ENCODE measurements at regions not wholly inside any gene's neighbourhood (a gene's known extent, or its start where the extent isn't known, plus 50 kb on each side); places are given as distances from the start of the nearest gene placed in this dataset.

DNA sequence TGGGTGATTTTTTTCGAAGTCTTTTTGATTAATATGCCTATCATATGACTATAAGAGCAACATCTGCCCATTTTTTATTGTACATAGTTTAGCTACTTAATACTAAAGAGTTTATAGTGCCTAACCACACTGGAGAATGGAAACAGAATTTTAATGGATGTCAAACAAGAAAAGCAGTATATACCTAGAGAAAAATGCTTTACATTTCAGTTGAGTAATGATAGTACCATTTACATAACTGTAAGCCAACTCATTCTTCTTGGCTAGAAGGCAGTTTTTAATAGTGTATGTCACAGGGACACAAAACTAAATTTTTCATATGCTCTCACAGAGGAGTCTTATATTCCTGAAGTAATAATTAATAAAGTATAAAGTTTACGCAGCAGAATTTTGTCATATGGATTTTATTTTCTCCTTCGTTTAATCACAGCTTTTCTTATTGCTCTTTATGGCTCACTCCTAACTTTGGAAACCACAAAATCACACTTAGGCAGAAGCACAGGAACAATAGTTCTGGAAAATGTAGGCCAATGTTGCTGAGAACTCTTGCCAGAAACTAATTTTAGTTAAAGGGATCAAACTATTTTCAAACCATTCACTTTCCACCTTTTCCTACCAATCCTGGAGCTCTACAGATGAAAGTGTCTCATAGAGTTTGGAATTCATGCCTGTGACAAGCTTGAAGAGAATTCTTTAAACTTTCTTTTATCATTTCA lies 243.6 kb downstream of the ZIC1 start:
- dilution Hi-C loops (cut with HindIII; ENCODE audit: low sequenced_read_pairs, unreplicated experiment) (no loop called here), in situ Hi-C loops (cut with MboI; ENCODE audit: low sequenced_read_pairs) (no loop called here), intact Hi-C loops (cut with micrococcal nuclease) (no loop called here)
- H3K4me2 ChIP-seq (ENCODE audit: low read depth, low read length): no peak overlapping the region
- no peaks in the 10 kb centered on the region for H3K9me3 ChIP-seq (ENCODE audit: control insufficient read depth, insufficient read depth, low read length)
- H3K27me3 ChIP-seq (ENCODE audit: control insufficient read depth, insufficient read depth, low read length): no peaks in the 10 kb centered on the region
- no TSS peak for BruUV-seq (replicated peaks)
- TF ChIP-seq MXI1 (IDR thresholded peaks at IDR 0.05; ENCODE audit: borderline replicate concordance, low read depth, low read length) (no peak), RCOR1 (IDR thresholded peaks at IDR 0.05; ENCODE audit: insufficient replicate concordance, low read length) (no peak), POLR2A (IDR thresholded peaks at IDR 0.05; ENCODE audit: low read depth, low read length) (no peak), CEBPB (IDR thresholded peaks at IDR 0.05; ENCODE audit: low read depth, low read length) (no peak), NFE2L2 (IDR thresholded peaks at IDR 0.05; ENCODE audit: low read depth, low read length) (no peak), RFX5 (IDR thresholded peaks at IDR 0.05; ENCODE audit: low read depth, low read length) (no peak), MAZ (IDR thresholded peaks at IDR 0.05; ENCODE audit: borderline replicate concordance, low read depth, low read length) (no peak), BHLHE40 (IDR thresholded peaks at IDR 0.05; ENCODE audit: low read depth, low read length) (no peak), MAFK (IDR thresholded peaks at IDR 0.05; ENCODE audit: low read depth, low read length) (no peak)
- TF ChIP-seq, protein P1, sequence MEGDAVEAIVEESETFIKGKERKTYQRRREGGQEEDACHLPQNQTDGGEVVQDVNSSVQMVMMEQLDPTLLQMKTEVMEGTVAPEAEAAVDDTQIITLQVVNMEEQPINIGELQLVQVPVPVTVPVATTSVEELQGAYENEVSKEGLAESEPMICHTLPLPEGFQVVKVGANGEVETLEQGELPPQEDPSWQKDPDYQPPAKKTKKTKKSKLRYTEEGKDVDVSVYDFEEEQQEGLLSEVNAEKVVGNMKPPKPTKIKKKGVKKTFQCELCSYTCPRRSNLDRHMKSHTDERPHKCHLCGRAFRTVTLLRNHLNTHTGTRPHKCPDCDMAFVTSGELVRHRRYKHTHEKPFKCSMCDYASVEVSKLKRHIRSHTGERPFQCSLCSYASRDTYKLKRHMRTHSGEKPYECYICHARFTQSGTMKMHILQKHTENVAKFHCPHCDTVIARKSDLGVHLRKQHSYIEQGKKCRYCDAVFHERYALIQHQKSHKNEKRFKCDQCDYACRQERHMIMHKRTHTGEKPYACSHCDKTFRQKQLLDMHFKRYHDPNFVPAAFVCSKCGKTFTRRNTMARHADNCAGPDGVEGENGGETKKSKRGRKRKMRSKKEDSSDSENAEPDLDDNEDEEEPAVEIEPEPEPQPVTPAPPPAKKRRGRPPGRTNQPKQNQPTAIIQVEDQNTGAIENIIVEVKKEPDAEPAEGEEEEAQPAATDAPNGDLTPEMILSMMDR (conservative IDR thresholded peaks at IDR 0.05; ENCODE audit: low read depth, low read length): no peak
- TF ChIP-seq, protein P2, sequence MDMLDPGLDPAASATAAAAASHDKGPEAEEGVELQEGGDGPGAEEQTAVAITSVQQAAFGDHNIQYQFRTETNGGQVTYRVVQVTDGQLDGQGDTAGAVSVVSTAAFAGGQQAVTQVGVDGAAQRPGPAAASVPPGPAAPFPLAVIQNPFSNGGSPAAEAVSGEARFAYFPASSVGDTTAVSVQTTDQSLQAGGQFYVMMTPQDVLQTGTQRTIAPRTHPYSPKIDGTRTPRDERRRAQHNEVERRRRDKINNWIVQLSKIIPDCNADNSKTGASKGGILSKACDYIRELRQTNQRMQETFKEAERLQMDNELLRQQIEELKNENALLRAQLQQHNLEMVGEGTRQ (IDR thresholded peaks at IDR 0.05; ENCODE audit: low read depth, low read length): no peak
- H2BK5ac ChIP-seq (ENCODE audit: low read depth, low read length, poor library complexity, severe bottlenecking): no peak overlapping the region
- H2BK15ac ChIP-seq (ENCODE audit: low read depth, low read length): no peak overlapping the region
- H4K91ac ChIP-seq (ENCODE audit: insufficient read depth, low read depth, low read length): no peak overlapping the region
- H3K9me1 ChIP-seq (ENCODE audit: insufficient read depth, low read length): no peaks in the 10 kb centered on the region
- peak; percentile 1 for DNase-seq
- no peaks in the 10 kb centered on the region for H4K20me1 ChIP-seq (ENCODE audit: insufficient read depth, low read length)
- no peak overlapping the region for H3K4me3 ChIP-seq (ENCODE audit: insufficient read depth, low read depth, low read length)
- no peak overlapping the region for H3K18ac ChIP-seq (ENCODE audit: low read depth, low read length)
- no CpG with 5 or more reads among the region's 3 CpGs for WGBS, 2 experiments (ENCODE audit: extremely low coverage in 2 of 2, insufficient read length in 1 of 2)
- no peak overlapping the region for H2AK9ac ChIP-seq (replicated peaks; ENCODE audit: low read depth, low read length, poor library complexity)
- H3K4me1 ChIP-seq (ENCODE audit: control insufficient read depth, insufficient read depth, low read length): no peaks in the 10 kb centered on the region
- ChIA-PET CTCF (no interaction called here), POLR2A (ENCODE audit: unreplicated experiment) (no interaction called here)
- H4K8ac ChIP-seq (ENCODE audit: low read depth in 2 of 2, low read length in 2 of 2): no peak overlapping the region
- peak; percentile 53 for ATAC-seq (ENCODE audit: low read depth)
- no peak overlapping the region for H2AFZ ChIP-seq (replicated peaks; ENCODE audit: low read length, poor library complexity)
- no peak overlapping the region for H2BK20ac ChIP-seq (ENCODE audit: low read depth, low read length)
- H3K56ac ChIP-seq (ENCODE audit: extremely low read depth, insufficient read depth, low read length): no peak overlapping the region
- H2BK120ac ChIP-seq (ENCODE audit: low read depth, low read length): no peak overlapping the region
- H2AK5ac ChIP-seq (ENCODE audit: low read depth, low read length): no peak overlapping the region
- no peak overlapping the region for H3K4ac ChIP-seq (ENCODE audit: low read depth, low read length)
- H3K23ac ChIP-seq (ENCODE audit: low read depth, low read length): no peak overlapping the region
- H4K5ac ChIP-seq (ENCODE audit: low read depth, low read length): no peak overlapping the region
- H3K9ac ChIP-seq (ENCODE audit: low read depth, low read length): no peak overlapping the region
- H3K79me1 ChIP-seq (ENCODE audit: low read depth in 1 of 2, low read length in 2 of 2): no peaks in the 10 kb centered on the region
- no peaks in the 10 kb centered on the region for H3K36me3 ChIP-seq (ENCODE audit: control insufficient read depth, insufficient read depth, low read length)
- no peak overlapping the region for H3K14ac ChIP-seq (replicated peaks; ENCODE audit: low read depth, low read length)
- no peak overlapping the region for H3K27ac ChIP-seq (ENCODE audit: insufficient read depth, low read length)

All from IMR-90 (cell line).